OCI-LY3 (cell line): ENCODE measurements at regions not wholly inside any gene's neighbourhood (a gene's known extent, or its start where the extent isn't known, plus 50 kb on each side); places are given as distances from the start of the nearest gene placed in this dataset.

Source experiments
- CTCF ChIP-seq: fragments of 200-600, 300-600 bp; sonication (generic); IDR thresholded peaks from 2 replicates; pipeline ENCODE4 v1.5.1; 2014; ENCODE audit warnings: antibody characterized with exemption, low read length, low read depth
- EZH2phosphoT487 ChIP-seq: fragments of 200-600 bp; shearing (Covaris generic); IDR thresholded peaks from 2 replicates; pipeline ENCODE4 v1.6.1; 2018; ENCODE audit warnings: antibody characterized with exemption, mixed run types, low read depth

GRCh38 chr4:97105347-97106099 is 1037.8 kb downstream of the STPG2 start:
- TF ChIP-seq CTCF (no peak), EZH2phosphoT487 (no peak)
